ENCODE measurements at regions not wholly inside any gene's neighbourhood (a gene's known extent, or its start where the extent isn't known, plus 50 kb on each side); places are given as distances from the start of the nearest gene placed in this dataset.
A peak's percentile ranks its signal among the peaks of the same experiment; 100 is the strongest.
"Not testable (repeated sequence)": the region's sequence is repeated elsewhere in the genome, so short reads cannot be mapped to it uniquely, and the experiment has no call there.

- Mint-ChIP-seq H3K27me3 (ENCODE audit: low read depth) (peaks cover 17% of the 10 kb centered on the region), H3K9me3 (ENCODE audit: low read depth) (peaks cover 3% of the 10 kb centered on the region), H3K27ac (ENCODE audit: unreplicated experiment) (no peak overlapping the region), H3K4me1 (ENCODE audit: low read depth) (no peaks in the 10 kb centered on the region), H3K4me3 (ENCODE audit: unreplicated experiment) (no peak overlapping the region), H3K36me3 (ENCODE audit: low read depth) (no peaks in the 10 kb centered on the region)
- no peak for TF ChIP-seq CTCF (IDR thresholded peaks at IDR 0.05)
- DNase-seq (ENCODE audit: low spot score): no peak
These were observed 65.9 kb upstream of the PPP2R3B start for GRCh38 chrX:452598-452997.

DNA sequence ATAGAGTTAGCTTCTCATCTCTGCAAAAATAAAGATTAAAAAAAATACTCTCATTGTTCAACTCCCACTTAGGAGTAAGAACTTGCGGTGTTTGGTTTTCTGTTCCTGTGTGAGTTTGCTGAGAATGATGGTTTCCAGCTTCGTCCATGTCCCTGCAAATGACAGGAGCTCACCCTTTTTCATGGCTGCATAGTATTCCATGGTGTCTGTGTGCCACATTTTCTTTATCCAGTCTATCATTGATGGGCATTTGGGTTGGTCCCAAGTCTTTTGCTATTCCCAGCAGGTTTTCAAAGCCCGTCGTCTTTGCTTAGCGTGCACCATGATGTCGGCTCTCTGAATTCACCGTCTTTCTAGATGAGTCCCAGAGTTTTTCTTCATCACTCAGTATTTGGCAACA, 67.8 kb upstream of the PPP2R3B start:
- DNase-seq (ENCODE audit: low spot score); H3K27ac Mint-ChIP-seq (ENCODE audit: unreplicated experiment); H3K4me3 Mint-ChIP-seq (ENCODE audit: unreplicated experiment); H3K9me3 Mint-ChIP-seq (ENCODE audit: low read depth); H3K4me1 Mint-ChIP-seq (ENCODE audit: low read depth); H3K36me3 Mint-ChIP-seq (ENCODE audit: low read depth): not testable (repeated sequence)
- peaks cover 12% of the 10 kb centered on the region for H3K27me3 Mint-ChIP-seq (ENCODE audit: low read depth)

DNA sequence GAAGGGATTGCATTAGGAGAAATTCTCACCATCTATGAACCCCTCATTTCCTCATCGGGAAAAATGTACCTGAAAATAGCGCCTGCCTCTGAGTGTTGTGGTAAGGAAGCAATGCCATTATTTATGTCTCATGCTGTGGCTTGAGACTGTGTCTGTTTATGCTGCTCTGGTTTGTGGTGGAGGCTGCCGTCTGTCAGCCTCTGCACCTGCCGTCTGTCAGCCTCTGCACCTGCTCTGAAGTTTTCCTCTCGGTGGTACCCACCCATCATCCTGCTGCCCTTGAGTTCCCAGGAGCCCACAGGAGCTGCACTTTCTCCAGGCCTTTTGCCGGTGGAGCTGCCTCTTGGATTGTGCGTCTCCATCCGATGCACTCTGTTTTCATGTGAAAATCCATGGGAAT, 68.5 kb upstream of the PPP2R3B start:
- Mint-ChIP-seq H3K27ac (ENCODE audit: unreplicated experiment) (no peak overlapping the region), H3K4me3 (ENCODE audit: unreplicated experiment) (no peak overlapping the region)
- no peak for TF ChIP-seq CTCF (IDR thresholded peaks at IDR 0.05)

GRCh38 chrX:455673-456072, 69.0 kb upstream of the PPP2R3B start:
- DNase-seq (ENCODE audit: low spot score): peak; percentile 51
- TF ChIP-seq CTCF (IDR thresholded peaks at IDR 0.05): no peak
- Mint-ChIP-seq H3K27ac (ENCODE audit: unreplicated experiment) (no peak overlapping the region), H3K27me3 (ENCODE audit: low read depth) (peaks cover 15% of the 10 kb centered on the region), H3K36me3 (ENCODE audit: low read depth) (no peaks in the 10 kb centered on the region), H3K9me3 (ENCODE audit: low read depth) (peaks cover 3% of the 10 kb centered on the region), H3K4me1 (ENCODE audit: low read depth) (no peaks in the 10 kb centered on the region), H3K4me3 (ENCODE audit: unreplicated experiment) (no peak overlapping the region)

More for the DNA sequence above, 68.5 kb upstream of the PPP2R3B start:
- Mint-ChIP-seq H3K27me3 (ENCODE audit: low read depth) (peaks cover 15% of the 10 kb centered on the region), H3K4me1 (ENCODE audit: low read depth) (no peaks in the 10 kb centered on the region), H3K9me3 (ENCODE audit: low read depth) (peaks cover 3% of the 10 kb centered on the region), H3K36me3 (ENCODE audit: low read depth) (no peaks in the 10 kb centered on the region)
- peak; percentile 34 for DNase-seq (ENCODE audit: low spot score)

DNA sequence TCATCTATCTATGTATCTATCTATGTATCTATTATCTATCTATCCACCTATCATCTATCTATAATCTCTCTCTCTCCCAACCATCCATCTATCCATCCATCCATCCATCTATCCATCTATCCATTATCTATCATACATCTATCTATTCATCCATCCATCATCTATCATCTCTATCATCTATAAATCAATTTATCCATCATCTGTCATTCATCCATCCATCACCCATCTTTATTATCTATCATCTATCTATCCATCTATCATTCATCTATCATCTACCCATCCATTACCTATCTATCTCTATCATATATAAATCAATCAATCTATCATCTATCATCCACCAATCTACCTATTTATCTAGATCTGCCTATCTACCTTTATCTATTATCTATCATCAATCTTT, 69.4 kb upstream of the PPP2R3B start:
- no peak for DNase-seq (ENCODE audit: low spot score)
- Mint-ChIP-seq H3K36me3 (ENCODE audit: low read depth) (no peaks in the 10 kb centered on the region), H3K4me3 (ENCODE audit: unreplicated experiment) (no peak overlapping the region), H3K9me3 (ENCODE audit: low read depth) (peaks cover 3% of the 10 kb centered on the region), H3K27me3 (ENCODE audit: low read depth) (peaks cover 15% of the 10 kb centered on the region), H3K27ac (ENCODE audit: unreplicated experiment) (no peak overlapping the region), H3K4me1 (ENCODE audit: low read depth) (no peaks in the 10 kb centered on the region)
- no peak for TF ChIP-seq CTCF (IDR thresholded peaks at IDR 0.05)

DNA sequence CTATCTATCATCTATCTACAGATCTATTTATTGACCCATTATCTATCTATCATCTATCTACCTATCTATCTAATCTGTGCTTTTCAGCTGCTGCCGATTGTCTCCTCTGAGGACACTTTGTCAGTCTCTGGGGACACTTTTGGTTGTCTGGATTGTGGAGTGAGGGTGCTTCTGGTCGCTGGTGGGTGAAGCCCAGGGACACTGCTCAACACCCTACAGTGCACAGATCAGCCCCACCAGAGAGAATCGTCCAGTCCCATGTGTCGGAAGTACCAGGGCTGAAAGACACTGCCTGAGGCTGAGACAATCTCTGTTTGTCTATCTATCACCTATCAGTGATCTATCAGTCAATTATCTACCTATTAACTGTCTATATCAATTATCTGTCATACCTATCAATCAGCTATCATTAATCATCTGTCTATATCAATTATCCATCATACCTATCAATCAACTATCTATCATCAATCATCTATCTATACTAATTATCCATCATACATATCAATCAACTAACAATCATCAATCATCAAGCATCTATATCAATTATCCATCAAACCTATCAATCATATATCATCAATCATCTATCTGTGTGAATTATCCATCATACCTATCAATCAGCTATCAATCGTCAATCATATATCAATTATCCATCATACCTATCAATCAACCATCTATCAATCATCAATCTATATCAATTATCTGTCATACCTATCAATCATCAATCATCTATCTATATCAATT, 70.0 kb upstream of the PPP2R3B start:
- Mint-ChIP-seq H3K27me3 (ENCODE audit: low read depth) (peaks cover 15% of the 10 kb centered on the region), H3K36me3 (ENCODE audit: low read depth) (no peaks in the 10 kb centered on the region), H3K4me3 (ENCODE audit: unreplicated experiment) (no peak overlapping the region), H3K4me1 (ENCODE audit: low read depth) (no peaks in the 10 kb centered on the region), H3K27ac (ENCODE audit: unreplicated experiment) (no peak overlapping the region), H3K9me3 (ENCODE audit: low read depth) (peaks cover 3% of the 10 kb centered on the region)
- peak; percentile 25 for DNase-seq (ENCODE audit: low spot score)
- TF ChIP-seq CTCF (IDR thresholded peaks at IDR 0.05): no peak

Data from chondrocyte (in vitro differentiated cells).